IMR-90 (cell line): ENCODE measurements at regions not wholly inside any gene's neighbourhood (a gene's known extent, or its start where the extent isn't known, plus 50 kb on each side); places are given as distances from the start of the nearest gene placed in this dataset.

ENCODE experiments used
- ATAC-seq: fragments of 200-7000 bp; cut with Tn5 transposase; 2 replicates; pipeline ENCODE4 v1.9.1; 2020; ENCODE audit warnings: low read depth, mild to moderate bottlenecking, moderate library complexity
- BruUV-seq: library from RNA; stranded (reverse); fragments of 400-500 nt; replicated peaks from 2 replicates; lab custom pipeline; 2021; lab: Mats Ljungman, UMichigan
- CTCF ChIA-PET: fragments of 300-600 bp; formaldehyde crosslinking; extraction: SDS; loops from one replicate; lab custom pipeline; 2021; ENCODE audit warnings: antibody characterized with exemption; lab: Yijun Ruan, JAX
- POLR2A ChIA-PET: fragments of 300-600 bp; sonication (Branson Sonifier 250); formaldehyde crosslinking; loops from one replicate; lab custom pipeline; 2022; ENCODE audit warnings: antibody characterized with exemption; ENCODE audit not compliant: unreplicated experiment; lab: Charles Lee
- DNase-seq: peaks from one replicate; pipeline ENCODE4 v3.0.0; 2013
- H2AFZ ChIP-seq: replicated peaks from 2 replicates; pipeline ENCODE3; 2013; ENCODE audit warnings: low read length, mild to moderate bottlenecking; ENCODE audit not compliant: poor library complexity
- H2AK5ac ChIP-seq: 2 replicates; pipeline ENCODE4 v1.6.1; 2013; ENCODE audit warnings: low read depth, low read length, inconsistent platforms
- H2AK9ac ChIP-seq: replicated peaks from 2 replicates; pipeline ENCODE3; 2013; ENCODE audit warnings: mild to moderate bottlenecking, low read depth, low read length, moderate library complexity; ENCODE audit not compliant: poor library complexity
- H2BK120ac ChIP-seq: 2 replicates; pipeline ENCODE4 v1.6.1; 2013; ENCODE audit warnings: low read depth, low read length, inconsistent platforms
- H2BK15ac ChIP-seq: 3 replicates; pipeline ENCODE4 v1.6.1; 2013; ENCODE audit warnings: low read depth, low read length, inconsistent platforms
- H2BK20ac ChIP-seq: 2 replicates; pipeline ENCODE4 v1.6.1; 2013; ENCODE audit warnings: low read depth, mild to moderate bottlenecking, inconsistent platforms, low read length, moderate library complexity
- H2BK5ac ChIP-seq: 2 replicates; pipeline ENCODE4 v1.6.1; 2013; ENCODE audit warnings: mild to moderate bottlenecking, low read depth, low read length, inconsistent platforms; ENCODE audit not compliant: poor library complexity, severe bottlenecking
- H3K14ac ChIP-seq: replicated peaks from 2 replicates; pipeline ENCODE4 v1.6.1; 2013; ENCODE audit warnings: low read depth, low read length, inconsistent platforms
- H3K18ac ChIP-seq: 2 replicates; pipeline ENCODE4 v1.6.1; 2013; ENCODE audit warnings: low read depth, low read length, control low read depth
- H3K23ac ChIP-seq: 2 replicates; pipeline ENCODE4 v1.6.1; 2013; ENCODE audit warnings: low read depth, low read length, inconsistent platforms
- H3K27ac ChIP-seq: 2 replicates; pipeline ENCODE4 v1.5.1; 2013; ENCODE audit warnings: mild to moderate bottlenecking, control low read depth, low read length; ENCODE audit not compliant: insufficient read depth
- H3K27me3 ChIP-seq: 2 replicates; pipeline ENCODE4 v1.6.1; 2013; ENCODE audit warnings: low read length; ENCODE audit not compliant: control insufficient read depth, insufficient read depth
- H3K36me3 ChIP-seq: 2 replicates; pipeline ENCODE4 v1.6.1; 2013; ENCODE audit warnings: low read length, mixed read lengths; ENCODE audit not compliant: control insufficient read depth, insufficient read depth
- H3K4ac ChIP-seq: 2 replicates; pipeline ENCODE4 v1.6.1; 2013; ENCODE audit warnings: low read depth, low read length, inconsistent platforms
- H3K4me1 ChIP-seq: 2 replicates; pipeline ENCODE4 v1.6.1; 2013; ENCODE audit warnings: low read length, mixed read lengths; ENCODE audit not compliant: control insufficient read depth, insufficient read depth
- H3K4me2 ChIP-seq: 2 replicates; pipeline ENCODE4 v1.6.1; 2013; ENCODE audit warnings: low read depth, mild to moderate bottlenecking, control low read depth, low read length, moderate library complexity
- H3K4me3 ChIP-seq: 2 replicates; pipeline ENCODE4 v1.5.1; 2013; ENCODE audit warnings: low read depth, mild to moderate bottlenecking, control low read depth, low read length, moderate library complexity; ENCODE audit not compliant: insufficient read depth
- H3K56ac ChIP-seq: 2 replicates; pipeline ENCODE4 v1.6.1; 2013; ENCODE audit warnings: low read length, inconsistent platforms; ENCODE audit not compliant: insufficient read depth; ENCODE audit errors: extremely low read depth
- H3K79me1 ChIP-seq, 2 experiments: 2 replicates each; pipeline ENCODE4 v1.6.1; 2013; ENCODE audit warnings: low read length in 2 of 2, inconsistent platforms in 1 of 2, low read depth in 1 of 2
- H3K9ac ChIP-seq: 2 replicates; pipeline ENCODE4 v1.6.1; 2013; ENCODE audit warnings: low read depth, low read length, control low read depth
- H3K9me1 ChIP-seq: 2 replicates; pipeline ENCODE4 v1.6.1; 2013; ENCODE audit warnings: low read length, inconsistent platforms; ENCODE audit not compliant: insufficient read depth
- H3K9me3 ChIP-seq: 2 replicates; pipeline ENCODE4 v1.6.1; 2013; ENCODE audit warnings: low read length; ENCODE audit not compliant: control insufficient read depth, insufficient read depth
- H4K20me1 ChIP-seq: 2 replicates; pipeline ENCODE4 v1.6.1; 2013; ENCODE audit warnings: low read length, inconsistent platforms; ENCODE audit not compliant: insufficient read depth
- H4K5ac ChIP-seq: 2 replicates; pipeline ENCODE4 v1.6.1; 2013; ENCODE audit warnings: mild to moderate bottlenecking, low read depth, low read length, control low read depth
- H4K8ac ChIP-seq, 2 experiments: 2 replicates each; pipeline ENCODE4 v1.6.1; 2013; ENCODE audit warnings: low read depth in 2 of 2, low read length in 2 of 2, control low read depth in 1 of 2, inconsistent platforms in 1 of 2
- H4K91ac ChIP-seq: 2 replicates; pipeline ENCODE4 v1.6.1; 2013; ENCODE audit warnings: low read depth, low read length, inconsistent platforms; ENCODE audit not compliant: insufficient read depth
- BHLHE40 ChIP-seq: fragments of 150-350 bp; IDR thresholded peaks from 2 replicates; pipeline ENCODE4 v1.6.1; 2016; ENCODE audit warnings: mild to moderate bottlenecking, low read depth, low read length
- CEBPB ChIP-seq: IDR thresholded peaks from 2 replicates; pipeline ENCODE4 v1.6.1; 2012; ENCODE audit warnings: low read depth, low read length, improper control_type of control experiment
- CHD1 ChIP-seq: IDR thresholded peaks from 2 replicates; pipeline ENCODE4 v1.6.1; 2012; ENCODE audit warnings: low read depth, low read length, improper control_type of control experiment
- CTCF ChIP-seq: conservative IDR thresholded peaks from 2 replicates; pipeline ENCODE4 v1.5.1; 2012; ENCODE audit warnings: mild to moderate bottlenecking, low read depth, low read length, improper control_type of control experiment
- ELK1 ChIP-seq: fragments of 150-350 bp; IDR thresholded peaks from 2 replicates; pipeline ENCODE4 v1.6.1; 2016; ENCODE audit warnings: low read depth, mild to moderate bottlenecking, low read length, moderate library complexity, borderline replicate concordance
- FOS ChIP-seq: fragments of 150-350 bp; IDR thresholded peaks from 2 replicates; pipeline ENCODE4 v1.6.1; 2016; ENCODE audit warnings: low read depth, low read length
- MAFK ChIP-seq: IDR thresholded peaks from 2 replicates; pipeline ENCODE4 v1.6.1; 2012; ENCODE audit warnings: low read depth, low read length, improper control_type of control experiment
- MAZ ChIP-seq: IDR thresholded peaks from 2 replicates; pipeline ENCODE4 v1.6.1; 2012; ENCODE audit warnings: low read depth, mild to moderate bottlenecking, low read length, improper control_type of control experiment, moderate library complexity, borderline replicate concordance
- MXI1 ChIP-seq: IDR thresholded peaks from 2 replicates; pipeline ENCODE4 v1.6.1; 2012; ENCODE audit warnings: low read depth, mild to moderate bottlenecking, low read length, moderate library complexity, borderline replicate concordance
- NFE2L2 ChIP-seq: fragments of 150-350 bp; IDR thresholded peaks from 2 replicates; pipeline ENCODE4 v1.6.1; 2016; ENCODE audit warnings: low read depth, mild to moderate bottlenecking, low read length
- POLR2A ChIP-seq: IDR thresholded peaks from 2 replicates; pipeline ENCODE4 v1.6.1; 2012; ENCODE audit warnings: mild to moderate bottlenecking, low read depth, low read length
- RAD21 ChIP-seq: IDR thresholded peaks from 2 replicates; pipeline ENCODE4 v1.6.1; 2012; ENCODE audit warnings: low read length, improper control_type of control experiment
- RCOR1 ChIP-seq: IDR thresholded peaks from 2 replicates; pipeline ENCODE4 v1.6.1; 2012; ENCODE audit warnings: mild to moderate bottlenecking, low read length, improper control_type of control experiment; ENCODE audit not compliant: insufficient replicate concordance
- RFX5 ChIP-seq: IDR thresholded peaks from 2 replicates; pipeline ENCODE4 v1.8.0; 2012; ENCODE audit warnings: low read depth, mild to moderate bottlenecking, low read length, moderate library complexity
- SMC3 ChIP-seq: fragments of 150-350 bp; IDR thresholded peaks from 2 replicates; pipeline ENCODE4 v1.6.1; 2016; ENCODE audit warnings: low read depth, mild to moderate bottlenecking, antibody characterized with exemption, low read length, moderate library complexity
- USF2 ChIP-seq: fragments of 150-350 bp; IDR thresholded peaks from 2 replicates; pipeline ENCODE4 v1.6.1; 2017; ENCODE audit warnings: mild to moderate bottlenecking, antibody characterized with exemption, low read length, low read depth
- WGBS, 2 experiments: methylation state at CpG; one replicate each; pipeline versions ENCODE4 v1.1.5 to v1.1.7; 2013; ENCODE audit warnings: missing lambda C conversion rate in 2 of 2; ENCODE audit not compliant: insufficient read length in 1 of 2; ENCODE audit errors: extremely low coverage in 2 of 2; 5-methylcytosine and 5-hydroxymethylcytosine counted together
- dilution Hi-C: fragments of 300-500 bp; cut with HindIII; formaldehyde crosslinking; loops from one replicate; pipeline ENCODE4 v1.14.3; 2018; ENCODE audit warnings: low sequenced_read_pairs; ENCODE audit not compliant: unreplicated experiment
- in situ Hi-C: fragments of 300-500 bp; cut with MboI; formaldehyde crosslinking; loops from 3 replicates; pipeline ENCODE4 v1.14.3; 2019; ENCODE audit warnings: low sequenced_read_pairs, inconsistent platforms, mixed read lengths
- intact Hi-C: fragments of 100-400 bp; cut with micrococcal nuclease; formaldehyde crosslinking; loops from 2 replicates; pipeline ENCODE4 v1.10.0; 2022

- ChIA-PET POLR2A (no interaction called here), CTCF (no interaction called here)
- H3K18ac ChIP-seq = no peak overlapping the region
- no CpG with 5 or more reads among the region's 1 CpG for WGBS, 2 experiments
- no peak overlapping the region for H2BK20ac ChIP-seq
- no peaks in the 10 kb centered on the region for H3K9me1 ChIP-seq
- dilution Hi-C loops = no loop called here
- H4K5ac ChIP-seq = no peak overlapping the region
- no peaks in the 10 kb centered on the region for H3K79me1 ChIP-seq
- no TSS peak for BruUV-seq
- in situ Hi-C loops = no loop called here
- no peak overlapping the region for H3K56ac ChIP-seq
- no peak overlapping the region for H3K9ac ChIP-seq
- H2BK120ac ChIP-seq = no peak overlapping the region
- no peaks in the 10 kb centered on the region for H3K36me3 ChIP-seq
- H3K4me2 ChIP-seq = no peak overlapping the region
- no peak overlapping the region for H2AK9ac ChIP-seq
- H2AK5ac ChIP-seq = no peak overlapping the region
- no peak for DNase-seq
- intact Hi-C loops = no loop called here
- no peak overlapping the region for H2BK15ac ChIP-seq
- no peak overlapping the region for H3K14ac ChIP-seq
- H4K91ac ChIP-seq = no peak overlapping the region
- H2AFZ ChIP-seq = no peak overlapping the region
- no peak overlapping the region for H4K8ac ChIP-seq
- no peak overlapping the region for H3K27ac ChIP-seq
- no peak overlapping the region for H2BK5ac ChIP-seq
- no peaks in the 10 kb centered on the region for H4K20me1 ChIP-seq
- H3K4me3 ChIP-seq = no peak overlapping the region
- H3K9me3 ChIP-seq = peaks cover 2% of the 10 kb centered on the region; the same call in 1 of the 2 replicates
- H3K23ac ChIP-seq = no peak overlapping the region
- H3K4ac ChIP-seq = no peak overlapping the region
- no peak for TF ChIP-seq RAD21
- no peak for TF ChIP-seq MAFK
- TF ChIP-seq CTCF = no peak
- no peak for TF ChIP-seq RCOR1
- no peak for TF ChIP-seq ELK1
- TF ChIP-seq RFX5 = no peak
- no peak for TF ChIP-seq MXI1
- no peak for TF ChIP-seq MAZ
- TF ChIP-seq POLR2A = no peak
- TF ChIP-seq NFE2L2 = no peak
- TF ChIP-seq USF2 = no peak
- TF ChIP-seq FOS = no peak
- TF ChIP-seq SMC3 = no peak
- TF ChIP-seq CEBPB = no peak
- no peak for TF ChIP-seq BHLHE40
- no peak for TF ChIP-seq CHD1
- ATAC-seq = no peak
- no peaks in the 10 kb centered on the region for H3K27me3 ChIP-seq
- H3K4me1 ChIP-seq = no peaks in the 10 kb centered on the region
These were observed 60.2 kb upstream of the GALNT13 start for GRCh38 chr2:153811516-153811915.
